ENCODE measurements at regions not wholly inside any gene's neighbourhood (a gene's known extent, or its start where the extent isn't known, plus 50 kb on each side); places are given as distances from the start of the nearest gene placed in this dataset.

DNA sequence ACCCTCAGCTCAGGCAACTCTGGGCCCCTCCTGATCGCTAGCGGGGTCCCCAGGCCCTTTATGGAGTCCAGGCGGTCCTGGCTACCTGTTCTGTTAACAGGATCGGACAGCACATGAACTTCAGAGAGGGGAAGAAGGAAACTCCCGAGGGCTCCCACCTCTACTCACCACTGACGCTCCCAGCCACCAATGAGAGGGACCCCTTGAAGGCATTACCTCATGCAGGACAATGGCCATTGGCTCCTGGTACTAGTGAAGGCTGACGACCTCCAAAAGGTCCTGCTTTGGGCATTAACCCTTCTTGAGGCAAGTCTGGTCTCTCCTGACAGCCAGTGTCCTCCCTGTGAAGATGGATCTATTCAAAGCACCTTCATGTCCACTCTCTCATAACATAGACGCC, 71.5 kb upstream of the LMO1 start:
- TF ChIP-seq, protein P1, sequence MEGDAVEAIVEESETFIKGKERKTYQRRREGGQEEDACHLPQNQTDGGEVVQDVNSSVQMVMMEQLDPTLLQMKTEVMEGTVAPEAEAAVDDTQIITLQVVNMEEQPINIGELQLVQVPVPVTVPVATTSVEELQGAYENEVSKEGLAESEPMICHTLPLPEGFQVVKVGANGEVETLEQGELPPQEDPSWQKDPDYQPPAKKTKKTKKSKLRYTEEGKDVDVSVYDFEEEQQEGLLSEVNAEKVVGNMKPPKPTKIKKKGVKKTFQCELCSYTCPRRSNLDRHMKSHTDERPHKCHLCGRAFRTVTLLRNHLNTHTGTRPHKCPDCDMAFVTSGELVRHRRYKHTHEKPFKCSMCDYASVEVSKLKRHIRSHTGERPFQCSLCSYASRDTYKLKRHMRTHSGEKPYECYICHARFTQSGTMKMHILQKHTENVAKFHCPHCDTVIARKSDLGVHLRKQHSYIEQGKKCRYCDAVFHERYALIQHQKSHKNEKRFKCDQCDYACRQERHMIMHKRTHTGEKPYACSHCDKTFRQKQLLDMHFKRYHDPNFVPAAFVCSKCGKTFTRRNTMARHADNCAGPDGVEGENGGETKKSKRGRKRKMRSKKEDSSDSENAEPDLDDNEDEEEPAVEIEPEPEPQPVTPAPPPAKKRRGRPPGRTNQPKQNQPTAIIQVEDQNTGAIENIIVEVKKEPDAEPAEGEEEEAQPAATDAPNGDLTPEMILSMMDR (optimal IDR thresholded peaks at IDR 0.05 in 1 of 3, IDR thresholded peaks at IDR 0.05 in 1 of 3, conservative IDR thresholded peaks at IDR 0.05 in 1 of 3; ENCODE audit: extremely low read depth in 1 of 3, insufficient read depth in 2 of 3, low read length in 3 of 3): no peak
- TF ChIP-seq EZH2 (IDR thresholded peaks at IDR 0.05; ENCODE audit: low read length): no peak

All from keratinocyte (primary cell).